ENCODE measurements at regions not wholly inside any gene's neighbourhood (a gene's known extent, or its start where the extent isn't known, plus 50 kb on each side); places are given as distances from the start of the nearest gene placed in this dataset.
A peak's percentile ranks its signal among the peaks of the same experiment; 100 is the strongest.

GRCh38 chr7:68122801-68123200 lies 1126.2 kb downstream of the TYW1 start:
- no peak overlapping the region for H3K27ac ChIP-seq
- no peak for TF ChIP-seq CTCF (IDR thresholded peaks at IDR 0.05 in 4 of 5, conservative IDR thresholded peaks at IDR 0.05 in 1 of 5)
- TF ChIP-seq POLR2A (IDR thresholded peaks at IDR 0.05), result no peak
- DNase-seq, result peak in 1 of 2 donors; percentile 14
- H3K4me3 ChIP-seq, result no peak overlapping the region
- peaks cover 0 to 6% (median 3%) of the 10 kb centered on the region in 3 donors for H3K27me3 ChIP-seq
- ATAC-seq, result no peak
- H3K4me1 ChIP-seq, result no peaks in the 10 kb centered on the region
- no peaks in the 10 kb centered on the region for H3K9me3 ChIP-seq
- in situ Hi-C loops (cut with MboI; ENCODE audit: low sequenced_read_pairs in 4 of 4), result no loop called here
- intact Hi-C loops (cut with DNase I; ENCODE audit: low total_unique reads), result no loop called here
- no peaks in the 10 kb centered on the region for H3K36me3 ChIP-seq

- H3K27me3 ChIP-seq, result peaks cover 0 to 6% (median 3%) of the 10 kb centered on the region in 3 donors
- TF ChIP-seq CTCF (IDR thresholded peaks at IDR 0.05 in 4 of 5, conservative IDR thresholded peaks at IDR 0.05 in 1 of 5) (no peak), POLR2A (IDR thresholded peaks at IDR 0.05) (no peak)
- no peaks in the 10 kb centered on the region for H3K9me3 ChIP-seq
- intact Hi-C loops (cut with DNase I; ENCODE audit: low total_unique reads), result no loop called here
- in situ Hi-C loops (cut with MboI; ENCODE audit: low sequenced_read_pairs in 4 of 4), result no loop called here
- H3K4me3 ChIP-seq, result no peak overlapping the region
- DNase-seq (no peak), ATAC-seq (no peak)
- H3K4me1 ChIP-seq, result no peaks in the 10 kb centered on the region
- no peak overlapping the region for H3K27ac ChIP-seq
- H3K36me3 ChIP-seq, result no peaks in the 10 kb centered on the region
These were observed 1128.5 kb downstream of the TYW1 start for GRCh38 chr7:68125168-68125567.

- TF ChIP-seq CTCF (IDR thresholded peaks at IDR 0.05 in 4 of 5, conservative IDR thresholded peaks at IDR 0.05 in 1 of 5) (no peak), POLR2A (IDR thresholded peaks at IDR 0.05) (no peak)
- no peak for DNase-seq
- Histone ChIP-seq H3K27me3 (no peaks in the 10 kb centered on the region), H3K4me1 (no peaks in the 10 kb centered on the region), H3K27ac (no peak overlapping the region), H3K4me3 (no peak overlapping the region), H3K9me3 (no peaks in the 10 kb centered on the region), H3K36me3 (no peaks in the 10 kb centered on the region)
- no peak for ATAC-seq
- in situ Hi-C loops (cut with MboI; ENCODE audit: low sequenced_read_pairs in 4 of 4) (no loop called here), intact Hi-C loops (cut with DNase I; ENCODE audit: low total_unique reads) (no loop called here)
These were observed 1136.4 kb downstream of the TYW1 start for GRCh38 chr7:68133045-68133444.

GRCh38 chr7:68143345-68143744 lies 1146.7 kb downstream of the TYW1 start:
- no peak for TF ChIP-seq POLR2A (IDR thresholded peaks at IDR 0.05)
- H3K4me3 ChIP-seq, result no peak overlapping the region
- in situ Hi-C loops (cut with MboI; ENCODE audit: low sequenced_read_pairs in 4 of 4), result no loop called here

GRCh38 chr7:68146983-68147382 lies 1150.3 kb downstream of the TYW1 start:
- ATAC-seq (no peak), DNase-seq (no peak)
- Histone ChIP-seq H3K4me3 (no peak overlapping the region), H3K27me3 (peaks cover 0 to 2% (median 0%) of the 10 kb centered on the region in 3 donors), H3K36me3 (no peaks in the 10 kb centered on the region), H3K27ac (no peak overlapping the region), H3K4me1 (no peaks in the 10 kb centered on the region), H3K9me3 (peaks cover 0 to 9% (median 0%) of the 10 kb centered on the region in 3 donors)
- intact Hi-C loops (cut with DNase I; ENCODE audit: low total_unique reads) (no loop called here), in situ Hi-C loops (cut with MboI; ENCODE audit: low sequenced_read_pairs in 4 of 4) (no loop called here)
- TF ChIP-seq POLR2A (IDR thresholded peaks at IDR 0.05) (no peak), CTCF (IDR thresholded peaks at IDR 0.05 in 4 of 5, conservative IDR thresholded peaks at IDR 0.05 in 1 of 5) (no peak)

More at GRCh38 chr7:68143345-68143744, 1146.7 kb downstream of the TYW1 start:
- H3K36me3 ChIP-seq, result no peaks in the 10 kb centered on the region
- peaks cover 0 to 2% (median 0%) of the 10 kb centered on the region in 3 donors for H3K27me3 ChIP-seq
- peaks cover 0 to 9% (median 0%) of the 10 kb centered on the region in 3 donors for H3K9me3 ChIP-seq
- no peaks in the 10 kb centered on the region for H3K4me1 ChIP-seq
- no peak overlapping the region for H3K27ac ChIP-seq
- no peak for DNase-seq
- intact Hi-C loops (cut with DNase I; ENCODE audit: low total_unique reads), result no loop called here
- ATAC-seq, result no peak

Data from gastrocnemius medialis (tissue), 4 donors.